DND-41 (cell line): ENCODE measurements at regions not wholly inside any gene's neighbourhood (a gene's known extent, or its start where the extent isn't known, plus 50 kb on each side); places are given as distances from the start of the nearest gene placed in this dataset.
A peak's percentile ranks its signal among the peaks of the same experiment; 100 is the strongest.
"Not testable (repeated sequence)": the region's sequence is repeated elsewhere in the genome, so short reads cannot be mapped to it uniquely, and the experiment has no call there.

Experiments used
- ATAC-seq: fragments of 200-7000 bp; cut with Tn5 transposase; 3 replicates; pipeline ENCODE4 v1.9.1; 2021; ENCODE audit warnings: low read depth; ENCODE audit not compliant: insufficient read depth
- DNase-seq: peaks from one replicate; pipeline ENCODE4 v3.0.0-alpha.2; 2020
- H2AFZ ChIP-seq: 2 replicates; pipeline ENCODE4 v1.6.0; 2012; ENCODE audit warnings: low read depth, low read length
- H3K27ac ChIP-seq: 2 replicates; pipeline ENCODE4 v1.5.1; 2012; ENCODE audit warnings: low read length, inconsistent platforms
- H3K27me3 ChIP-seq: fragments of 200-600 bp; sonication (generic); 2 replicates; pipeline ENCODE4 v1.6.0; 2012; ENCODE audit warnings: low read length, mild to moderate bottlenecking, inconsistent platforms; ENCODE audit not compliant: insufficient read depth, poor library complexity
- H3K36me3 ChIP-seq: 2 replicates; pipeline ENCODE4 v1.5.1; 2012; ENCODE audit warnings: low read length, inconsistent platforms; ENCODE audit not compliant: insufficient read depth
- H3K4me1 ChIP-seq: 2 replicates; pipeline ENCODE4 v1.5.1; 2012; ENCODE audit warnings: mild to moderate bottlenecking, low read length; ENCODE audit not compliant: insufficient read depth
- H3K4me2 ChIP-seq: 2 replicates; pipeline ENCODE4 v1.6.0; 2012; ENCODE audit warnings: mild to moderate bottlenecking, moderate library complexity, low read length, inconsistent platforms; ENCODE audit not compliant: insufficient read depth
- H3K4me3 ChIP-seq, 2 experiments: fragments of 200-600 bp in 1 of 2; shearing (Covaris generic) in 1 of 2; 2 replicates each; pipeline ENCODE4 v1.5.1; 2012 to 2016; ENCODE audit warnings: inconsistent platforms in 2 of 2, low read length in 2 of 2, mild to moderate bottlenecking in 2 of 2, low read depth in 1 of 2, moderate library complexity in 1 of 2
- H3K79me2 ChIP-seq: 2 replicates; pipeline ENCODE4 v1.6.0; 2012; ENCODE audit warnings: low read length, inconsistent platforms; ENCODE audit not compliant: insufficient read depth
- H3K9ac ChIP-seq: 2 replicates; pipeline ENCODE4 v1.6.0; 2012; ENCODE audit warnings: low read depth, mild to moderate bottlenecking, inconsistent platforms, low read length, moderate library complexity
- H3K9me3 ChIP-seq: 2 replicates; pipeline ENCODE4 v1.5.1; 2012; ENCODE audit warnings: low read length, moderate library complexity, mild to moderate bottlenecking, inconsistent platforms; ENCODE audit not compliant: insufficient read depth, severe bottlenecking
- H4K20me1 ChIP-seq: 2 replicates; pipeline ENCODE4 v1.6.0; 2012; ENCODE audit warnings: low read length; ENCODE audit not compliant: insufficient read depth
- EZH2 ChIP-seq: IDR thresholded peaks from 3 replicates; pipeline ENCODE4 v1.6.1; 2012; ENCODE audit warnings: borderline replicate concordance, low read depth, mild to moderate bottlenecking, moderate library complexity, low read length, inconsistent platforms; ENCODE audit not compliant: severe bottlenecking
- TF ChIP-seq, protein P1 (sequence below): IDR thresholded peaks from 2 replicates; pipeline ENCODE4 v1.5.1; 2012; ENCODE audit warnings: borderline replicate concordance, low read length, moderate library complexity, mild to moderate bottlenecking; ENCODE audit not compliant: poor library complexity, severe bottlenecking; ENCODE audit errors: extremely low read depth

DNA sequence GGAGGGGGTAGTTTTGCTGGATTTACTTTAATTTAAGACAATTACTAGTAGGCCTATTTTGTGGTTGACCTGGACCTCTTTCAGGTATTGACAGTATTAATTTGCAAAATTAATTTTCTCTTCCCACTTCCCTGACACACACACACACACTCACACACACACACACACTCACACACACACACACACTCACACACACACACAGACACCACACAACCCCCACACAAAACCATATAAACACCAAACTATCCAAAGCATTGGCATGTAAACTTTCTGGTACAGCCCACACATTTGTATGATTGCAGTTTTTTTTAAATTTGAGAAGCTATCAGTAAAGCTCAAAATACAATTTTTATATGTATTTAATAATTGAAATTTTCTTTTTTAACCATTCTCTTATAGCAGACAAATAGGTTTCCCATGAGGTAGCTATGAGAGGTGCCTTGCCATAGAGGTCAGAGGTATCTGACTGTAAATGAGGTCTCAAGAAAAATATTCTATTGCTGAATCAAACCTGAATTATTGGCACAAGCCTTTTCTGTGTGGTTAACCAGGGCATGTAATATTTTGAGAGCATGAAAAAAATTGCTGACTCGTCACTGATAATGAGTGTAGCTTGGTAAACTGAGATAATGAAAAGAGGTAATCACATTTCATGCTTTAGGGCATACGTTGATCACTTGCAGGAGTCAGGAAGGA is 306.5 kb downstream of the GATA3 start:
- no peak overlapping the region for H3K4me2 ChIP-seq
- DNase-seq (no peak), ATAC-seq (no peak)
- H3K36me3 ChIP-seq = no peaks in the 10 kb centered on the region
- H3K27ac ChIP-seq = no peak overlapping the region; the same call in 1 of the 2 replicates
- H2AFZ ChIP-seq = no peak overlapping the region
- peaks cover 2% of the 10 kb centered on the region for H3K9me3 ChIP-seq
- no peak overlapping the region for H3K4me3 ChIP-seq
- H3K79me2 ChIP-seq = no peaks in the 10 kb centered on the region
- no peaks in the 10 kb centered on the region for H3K27me3 ChIP-seq
- H3K4me1 ChIP-seq = peaks cover 33% of the 10 kb centered on the region
- TF ChIP-seq, protein P1, sequence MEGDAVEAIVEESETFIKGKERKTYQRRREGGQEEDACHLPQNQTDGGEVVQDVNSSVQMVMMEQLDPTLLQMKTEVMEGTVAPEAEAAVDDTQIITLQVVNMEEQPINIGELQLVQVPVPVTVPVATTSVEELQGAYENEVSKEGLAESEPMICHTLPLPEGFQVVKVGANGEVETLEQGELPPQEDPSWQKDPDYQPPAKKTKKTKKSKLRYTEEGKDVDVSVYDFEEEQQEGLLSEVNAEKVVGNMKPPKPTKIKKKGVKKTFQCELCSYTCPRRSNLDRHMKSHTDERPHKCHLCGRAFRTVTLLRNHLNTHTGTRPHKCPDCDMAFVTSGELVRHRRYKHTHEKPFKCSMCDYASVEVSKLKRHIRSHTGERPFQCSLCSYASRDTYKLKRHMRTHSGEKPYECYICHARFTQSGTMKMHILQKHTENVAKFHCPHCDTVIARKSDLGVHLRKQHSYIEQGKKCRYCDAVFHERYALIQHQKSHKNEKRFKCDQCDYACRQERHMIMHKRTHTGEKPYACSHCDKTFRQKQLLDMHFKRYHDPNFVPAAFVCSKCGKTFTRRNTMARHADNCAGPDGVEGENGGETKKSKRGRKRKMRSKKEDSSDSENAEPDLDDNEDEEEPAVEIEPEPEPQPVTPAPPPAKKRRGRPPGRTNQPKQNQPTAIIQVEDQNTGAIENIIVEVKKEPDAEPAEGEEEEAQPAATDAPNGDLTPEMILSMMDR = no peak
- TF ChIP-seq EZH2 = no peak
- no peak overlapping the region for H3K9ac ChIP-seq
- no peaks in the 10 kb centered on the region for H4K20me1 ChIP-seq

DNA sequence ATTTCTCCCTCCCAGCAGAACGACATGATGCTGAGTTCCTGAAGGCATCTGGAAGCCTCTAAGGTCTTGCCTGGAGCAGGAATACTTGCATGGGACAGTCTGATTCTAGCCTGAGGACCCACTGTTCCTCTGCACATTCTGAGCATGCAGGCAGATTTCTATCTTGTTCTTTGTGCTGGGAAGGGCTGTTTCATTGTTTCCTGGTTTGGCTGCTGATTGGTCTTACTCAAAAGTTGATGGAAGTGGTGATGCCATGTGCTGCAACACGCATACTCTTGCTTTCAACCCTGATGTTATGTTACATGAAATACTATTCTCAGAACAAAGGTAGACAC is 307.0 kb downstream of the GATA3 start:
- H3K4me2 ChIP-seq = no peak overlapping the region
- H3K36me3 ChIP-seq = no peaks in the 10 kb centered on the region
- no peak overlapping the region for H3K27ac ChIP-seq
- H3K27me3 ChIP-seq = no peaks in the 10 kb centered on the region
- H2AFZ ChIP-seq = no peak overlapping the region
- no peak overlapping the region for H3K4me3 ChIP-seq
- no peaks in the 10 kb centered on the region for H4K20me1 ChIP-seq
- H3K9ac ChIP-seq = no peak overlapping the region
- no peaks in the 10 kb centered on the region for H3K79me2 ChIP-seq
- TF ChIP-seq, protein P1 = no peak
- TF ChIP-seq EZH2 = no peak
- peaks cover 38% of the 10 kb centered on the region for H3K4me1 ChIP-seq
- no peak for DNase-seq
- ATAC-seq = no peak
- H3K9me3 ChIP-seq = peaks cover 2% of the 10 kb centered on the region

DNA sequence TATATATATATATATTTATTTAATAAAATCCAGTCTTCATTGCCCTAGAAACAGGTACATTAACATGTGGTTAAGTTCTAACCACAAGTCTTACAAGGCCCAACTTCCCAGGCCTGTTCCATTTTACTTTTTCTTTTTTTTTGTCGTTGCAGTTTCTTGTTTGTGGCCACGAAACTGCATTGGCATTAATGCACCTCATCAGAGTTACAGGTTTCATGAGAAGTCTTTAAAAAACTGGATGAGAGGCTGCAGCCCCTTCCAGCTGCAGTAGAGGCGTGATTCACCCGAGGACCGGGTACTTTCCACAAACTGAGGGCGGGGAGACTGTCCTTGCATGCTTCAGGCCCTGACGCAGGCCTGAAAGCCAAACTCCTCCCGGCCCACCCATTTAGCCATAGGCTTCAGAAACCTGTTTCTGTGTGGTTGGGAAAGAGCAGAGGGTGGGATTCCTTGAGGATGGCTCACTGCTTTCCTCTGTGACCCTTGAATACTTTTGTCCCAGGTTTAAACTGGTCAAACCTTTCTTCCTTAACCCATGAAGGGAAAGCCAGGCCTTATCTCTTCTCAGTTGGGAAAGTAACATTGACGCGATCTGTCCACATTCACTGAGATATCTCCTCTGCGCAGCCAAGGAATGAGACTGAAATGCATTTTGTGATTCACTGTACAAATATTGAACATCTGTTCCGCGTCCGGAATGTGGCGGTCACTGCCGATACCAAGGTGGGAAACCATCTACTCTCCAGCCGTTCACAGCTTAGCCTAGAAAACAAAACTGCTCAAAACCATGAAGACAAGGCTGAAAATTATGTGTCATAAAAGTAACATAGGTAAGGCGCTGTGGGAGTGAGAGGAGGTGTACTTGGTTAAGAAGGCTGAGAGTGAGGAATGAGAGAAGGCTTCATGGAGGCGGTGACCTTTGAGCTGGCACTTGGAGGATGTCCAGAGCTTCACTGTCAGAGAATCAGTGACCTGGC is 311.7 kb downstream of the GATA3 start:
- no peaks in the 10 kb centered on the region for H3K27me3 ChIP-seq
- H3K4me2 ChIP-seq = peak overlapping the region; percentile 41
- H3K36me3 ChIP-seq = no peaks in the 10 kb centered on the region
- no peak for TF ChIP-seq EZH2
- TF ChIP-seq, protein P1 = peak; percentile 46
- H2AFZ ChIP-seq = peak overlapping the region; percentile 56
- H3K4me3 ChIP-seq = no peak overlapping the region
- H3K9me3 ChIP-seq = no peaks in the 10 kb centered on the region
- H4K20me1 ChIP-seq = no peaks in the 10 kb centered on the region
- H3K4me1 ChIP-seq = peaks cover 30% of the 10 kb centered on the region
- peak overlapping the region; percentile 81 for H3K27ac ChIP-seq
- no peaks in the 10 kb centered on the region for H3K79me2 ChIP-seq
- ATAC-seq = peak; percentile 85
- DNase-seq = peak; percentile 69
- peak overlapping the region; percentile 34 for H3K9ac ChIP-seq

DNA sequence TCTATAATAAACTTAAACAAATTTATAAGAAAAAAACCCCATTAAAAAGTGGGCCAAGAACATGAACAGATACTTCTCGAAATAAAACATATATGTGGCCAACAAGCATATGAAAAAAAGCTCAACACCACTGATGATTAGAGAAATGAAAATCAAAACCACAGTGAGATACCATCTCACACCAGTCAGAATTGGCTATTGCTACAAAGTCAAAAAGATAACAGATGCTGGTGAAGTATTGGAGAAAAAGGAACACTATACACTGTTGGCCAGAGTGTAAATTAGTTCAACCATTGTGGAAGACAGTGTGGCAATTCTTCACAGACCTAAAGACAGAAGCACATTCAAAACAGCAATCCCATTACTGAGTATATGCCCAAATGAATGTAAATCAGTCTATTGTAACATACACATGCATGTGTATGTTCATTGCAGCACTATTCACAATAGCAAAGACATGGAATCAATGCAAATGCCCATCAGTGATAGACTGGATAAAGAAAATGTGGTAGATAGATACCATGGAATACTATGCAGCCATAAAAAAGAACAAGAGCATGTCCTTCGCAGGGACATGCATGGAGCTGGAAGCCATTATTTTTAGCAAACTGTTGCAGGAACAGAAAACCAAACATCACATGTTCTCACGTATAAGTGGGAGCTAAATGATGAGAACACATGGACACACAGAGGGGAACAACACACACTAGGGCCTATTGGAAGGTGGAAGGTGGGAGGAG is 313.4 kb downstream of the GATA3 start:
- H3K9ac ChIP-seq, DNase-seq, H3K79me2 ChIP-seq, H3K4me2 ChIP-seq, H3K4me3 ChIP-seq, H4K20me1 ChIP-seq, H3K9me3 ChIP-seq, H3K27me3 ChIP-seq, H2AFZ ChIP-seq, ATAC-seq, H3K27ac ChIP-seq, H3K36me3 ChIP-seq: not testable (repeated sequence)
- H3K4me1 ChIP-seq = peaks cover 26% of the 10 kb centered on the region
